ENCODE measurements at regions not wholly inside any gene's neighbourhood (a gene's known extent, or its start where the extent isn't known, plus 50 kb on each side); places are given as distances from the start of the nearest gene placed in this dataset.

GRCh38 chr3:86743233-86743632 lies 247.7 kb downstream of the VGLL3 start:
- WGBS (ENCODE audit: insufficient coverage), result no CpG with 5 or more reads among the region's 1 CpG
- DNase-seq (ENCODE audit: low read depth in 4 of 6, low spot score in 6 of 6), result no peak
- Histone ChIP-seq H3K4me1 (ENCODE audit: control insufficient read depth, insufficient read depth, low read length) (no peaks in the 10 kb centered on the region), H3K36me3 (ENCODE audit: control insufficient read depth, insufficient read depth, low read length) (no peaks in the 10 kb centered on the region), H3K27me3 (ENCODE audit: control insufficient read depth, insufficient read depth, low read length) (no peaks in the 10 kb centered on the region), H3K4me3 (ENCODE audit: low read depth, low read length) (no peak overlapping the region), H3K9me3 (ENCODE audit: control insufficient read depth, insufficient read depth, low read length) (no peaks in the 10 kb centered on the region), H3K27ac (ENCODE audit: low read depth, low read length) (no peak overlapping the region)

- Histone ChIP-seq H3K36me3 (ENCODE audit: control insufficient read depth, insufficient read depth, low read length) (no peaks in the 10 kb centered on the region), H3K9me3 (ENCODE audit: control insufficient read depth, insufficient read depth, low read length) (no peaks in the 10 kb centered on the region), H3K27me3 (ENCODE audit: control insufficient read depth, insufficient read depth, low read length) (no peaks in the 10 kb centered on the region), H3K4me1 (ENCODE audit: control insufficient read depth, insufficient read depth, low read length) (no peaks in the 10 kb centered on the region), H3K4me3 (ENCODE audit: low read depth, low read length) (no peak overlapping the region), H3K27ac (ENCODE audit: low read depth, low read length) (no peak overlapping the region)
- no CpG with 5 or more reads among the region's 3 CpGs for whole genome bisulfite sequencing (ENCODE audit: insufficient coverage)
- DNase-seq (ENCODE audit: low read depth in 4 of 6, low spot score in 6 of 6), result no peak
Measured at GRCh38 chr3:86740751-86741150, 250.2 kb downstream of the VGLL3 start.

DNA sequence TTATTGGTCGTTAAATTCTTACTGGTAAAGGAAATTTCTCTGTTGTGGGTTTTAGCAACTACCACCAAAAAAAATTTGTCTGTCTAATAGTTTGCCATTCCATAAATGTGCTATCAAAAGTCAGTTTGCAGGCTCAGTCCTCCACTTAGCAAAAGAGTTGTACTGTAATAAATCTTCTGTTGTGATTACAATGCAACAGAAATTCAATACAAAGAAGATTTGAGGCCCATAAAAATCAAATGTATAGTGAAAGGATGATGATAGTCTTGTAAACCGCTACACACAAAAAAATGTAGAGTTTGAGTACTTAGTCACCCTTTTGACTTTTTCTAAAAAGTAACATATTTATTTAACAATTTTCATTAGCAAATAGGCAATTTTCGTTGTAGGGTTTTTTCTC lies 251.7 kb downstream of the VGLL3 start:
- H3K27ac ChIP-seq (ENCODE audit: low read depth, low read length), result no peak overlapping the region
- H3K36me3 ChIP-seq (ENCODE audit: control insufficient read depth, insufficient read depth, low read length), result no peaks in the 10 kb centered on the region
- H3K27me3 ChIP-seq (ENCODE audit: control insufficient read depth, insufficient read depth, low read length), result no peaks in the 10 kb centered on the region
- DNase-seq (ENCODE audit: low read depth in 4 of 6, low spot score in 6 of 6), result peak in 1 of 6 donors; percentile 9
- no peaks in the 10 kb centered on the region for H3K9me3 ChIP-seq (ENCODE audit: control insufficient read depth, insufficient read depth, low read length)
- WGBS (ENCODE audit: insufficient coverage), result no CpG with 5 or more reads among the region's 3 CpGs
- H3K4me3 ChIP-seq (ENCODE audit: low read depth, low read length), result no peak overlapping the region
- H3K4me1 ChIP-seq (ENCODE audit: control insufficient read depth, insufficient read depth, low read length), result no peaks in the 10 kb centered on the region

DNA sequence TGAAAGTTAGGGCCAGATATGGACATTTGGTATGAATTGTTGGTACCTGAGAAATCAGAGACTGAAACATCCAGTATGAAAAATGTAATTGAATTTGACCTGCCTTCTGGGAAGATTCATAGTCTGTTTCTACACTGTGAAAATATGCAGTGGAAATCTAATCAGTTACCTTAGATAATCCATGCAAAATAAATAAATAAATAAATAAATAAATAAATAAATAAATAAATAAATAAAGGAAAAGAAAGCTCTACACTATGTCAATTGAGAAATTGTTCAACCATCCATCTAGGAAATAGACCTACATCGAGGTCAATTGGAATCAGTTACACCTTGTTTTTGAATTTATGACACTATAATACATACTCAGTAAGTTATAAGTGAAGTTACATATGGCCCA lies 252.3 kb downstream of the VGLL3 start:
- Histone ChIP-seq H3K9me3 (ENCODE audit: control insufficient read depth, insufficient read depth, low read length) (no peaks in the 10 kb centered on the region), H3K4me1 (ENCODE audit: control insufficient read depth, insufficient read depth, low read length) (no peaks in the 10 kb centered on the region), H3K27me3 (ENCODE audit: control insufficient read depth, insufficient read depth, low read length) (no peaks in the 10 kb centered on the region), H3K27ac (ENCODE audit: low read depth, low read length) (no peak overlapping the region), H3K36me3 (ENCODE audit: control insufficient read depth, insufficient read depth, low read length) (no peaks in the 10 kb centered on the region), H3K4me3 (ENCODE audit: low read depth, low read length) (no peak overlapping the region)
- no peak for DNase-seq (ENCODE audit: low read depth in 4 of 6, low spot score in 6 of 6)
- WGBS (ENCODE audit: insufficient coverage), result no CpG with 5 or more reads among the region's 1 CpG

GRCh38 chr3:86737517-86737916 lies 253.4 kb downstream of the VGLL3 start:
- Histone ChIP-seq H3K4me1 (ENCODE audit: control insufficient read depth, insufficient read depth, low read length) (no peaks in the 10 kb centered on the region), H3K27ac (ENCODE audit: low read depth, low read length) (no peak overlapping the region), H3K36me3 (ENCODE audit: control insufficient read depth, insufficient read depth, low read length) (no peaks in the 10 kb centered on the region), H3K9me3 (ENCODE audit: control insufficient read depth, insufficient read depth, low read length) (no peaks in the 10 kb centered on the region), H3K4me3 (ENCODE audit: low read depth, low read length) (no peak overlapping the region), H3K27me3 (ENCODE audit: control insufficient read depth, insufficient read depth, low read length) (no peaks in the 10 kb centered on the region)
- DNase-seq (ENCODE audit: low read depth in 4 of 6, low spot score in 6 of 6), result no peak
- 100% methylated on average over 4 of the region's 6 CpGs for WGBS (ENCODE audit: insufficient coverage)

GRCh38 chr3:86733257-86733656 lies 257.7 kb downstream of the VGLL3 start:
- no peak for DNase-seq (ENCODE audit: low read depth in 4 of 6, low spot score in 6 of 6)
- Histone ChIP-seq H3K27me3 (ENCODE audit: control insufficient read depth, insufficient read depth, low read length) (no peaks in the 10 kb centered on the region), H3K4me3 (ENCODE audit: low read depth, low read length) (no peak overlapping the region), H3K27ac (ENCODE audit: low read depth, low read length) (no peak overlapping the region), H3K4me1 (ENCODE audit: control insufficient read depth, insufficient read depth, low read length) (no peaks in the 10 kb centered on the region), H3K36me3 (ENCODE audit: control insufficient read depth, insufficient read depth, low read length) (no peaks in the 10 kb centered on the region), H3K9me3 (ENCODE audit: control insufficient read depth, insufficient read depth, low read length) (no peaks in the 10 kb centered on the region)
- WGBS (ENCODE audit: insufficient coverage), result 88% methylated on average over 12 of the region's 22 CpGs

DNA sequence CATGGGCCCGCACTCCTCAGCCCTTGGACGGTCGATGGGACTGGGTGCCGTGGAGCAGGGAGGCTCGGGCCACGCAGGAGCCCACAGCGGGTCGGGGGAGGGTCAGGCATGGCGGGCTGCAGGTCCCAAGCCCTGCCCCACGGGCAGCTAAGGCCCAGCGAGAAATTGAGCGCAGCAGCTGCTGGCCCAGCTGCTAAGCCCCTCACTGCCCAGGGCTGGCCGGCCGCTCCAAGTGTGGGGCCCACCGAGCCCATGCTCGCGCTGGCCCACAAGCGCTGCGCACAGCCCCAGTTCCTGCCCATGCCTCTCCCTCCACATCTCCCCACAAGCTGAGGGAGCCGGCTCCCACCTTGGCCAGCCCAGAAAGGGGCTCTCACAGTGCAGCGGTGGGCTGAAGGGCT lies 259.4 kb downstream of the VGLL3 start:
- Histone ChIP-seq H3K27me3 (ENCODE audit: control insufficient read depth, insufficient read depth, low read length) (no peaks in the 10 kb centered on the region), H3K27ac (ENCODE audit: low read depth, low read length) (no peak overlapping the region), H3K4me1 (ENCODE audit: control insufficient read depth, insufficient read depth, low read length) (no peaks in the 10 kb centered on the region), H3K9me3 (ENCODE audit: control insufficient read depth, insufficient read depth, low read length) (no peaks in the 10 kb centered on the region), H3K36me3 (ENCODE audit: control insufficient read depth, insufficient read depth, low read length) (no peaks in the 10 kb centered on the region), H3K4me3 (ENCODE audit: low read depth, low read length) (no peak overlapping the region)
- DNase-seq (ENCODE audit: low read depth in 4 of 6, low spot score in 6 of 6), result no peak
- 96% methylated on average over 16 of the region's 21 CpGs for WGBS (ENCODE audit: insufficient coverage)

DNA sequence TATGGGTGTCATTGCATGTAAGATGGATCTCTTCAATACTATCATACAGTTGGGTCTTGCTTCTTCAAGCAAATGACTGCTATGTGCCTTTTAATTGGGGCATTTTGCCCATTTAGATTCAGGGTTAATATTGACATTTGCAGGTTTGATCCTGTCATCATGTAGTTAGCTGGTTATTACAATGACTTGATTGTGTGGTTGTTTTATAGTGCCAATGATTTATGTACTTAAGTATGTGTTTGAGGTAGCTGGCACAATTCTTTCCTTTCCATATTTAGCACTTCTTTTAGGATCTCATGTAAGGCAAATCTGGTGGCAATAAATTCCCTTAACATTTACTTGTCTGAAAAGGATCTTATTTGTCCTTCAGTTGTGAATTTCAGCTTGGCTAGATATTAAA lies 267.5 kb downstream of the VGLL3 start:
- Histone ChIP-seq H3K27me3 (ENCODE audit: control insufficient read depth, insufficient read depth, low read length) (no peaks in the 10 kb centered on the region), H3K9me3 (ENCODE audit: control insufficient read depth, insufficient read depth, low read length) (no peaks in the 10 kb centered on the region), H3K27ac (ENCODE audit: low read depth, low read length) (no peak overlapping the region), H3K4me1 (ENCODE audit: control insufficient read depth, insufficient read depth, low read length) (no peaks in the 10 kb centered on the region), H3K36me3 (ENCODE audit: control insufficient read depth, insufficient read depth, low read length) (no peaks in the 10 kb centered on the region), H3K4me3 (ENCODE audit: low read depth, low read length) (no peak overlapping the region)
- DNase-seq (ENCODE audit: low read depth in 4 of 6, low spot score in 6 of 6), result no peak

DNA sequence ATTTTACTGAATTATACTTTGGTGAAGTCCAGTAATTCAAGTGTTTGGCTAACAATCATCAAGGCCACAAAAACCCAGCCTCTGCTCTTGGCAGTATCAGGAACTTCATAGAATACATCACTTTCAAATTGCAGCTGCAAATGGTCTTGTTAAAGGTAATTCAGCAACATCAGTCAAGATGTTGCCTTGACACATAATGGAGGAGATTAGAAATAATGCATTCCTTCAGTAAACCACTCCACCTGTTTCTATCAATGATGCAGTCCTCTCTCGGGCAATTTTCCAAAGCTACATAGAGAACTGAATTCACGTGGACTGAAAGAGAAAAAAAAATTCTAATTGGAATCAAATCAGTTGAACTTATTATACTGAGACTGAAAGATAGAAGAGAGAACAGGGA lies 279.3 kb downstream of the VGLL3 start:
- no CpG with 5 or more reads among the region's 2 CpGs for WGBS (ENCODE audit: insufficient coverage)
- H3K9me3 ChIP-seq (ENCODE audit: control insufficient read depth, insufficient read depth, low read length), result no peaks in the 10 kb centered on the region
- H3K4me3 ChIP-seq (ENCODE audit: low read depth, low read length), result no peak overlapping the region
- no peaks in the 10 kb centered on the region for H3K4me1 ChIP-seq (ENCODE audit: control insufficient read depth, insufficient read depth, low read length)
- H3K36me3 ChIP-seq (ENCODE audit: control insufficient read depth, insufficient read depth, low read length), result no peaks in the 10 kb centered on the region
- no peak overlapping the region for H3K27ac ChIP-seq (ENCODE audit: low read depth, low read length)
- no peak for DNase-seq (ENCODE audit: low read depth in 4 of 6, low spot score in 6 of 6)
- H3K27me3 ChIP-seq (ENCODE audit: control insufficient read depth, insufficient read depth, low read length), result no peaks in the 10 kb centered on the region

GRCh38 chr3:86708893-86709292 lies 282.1 kb downstream of the VGLL3 start:
- Histone ChIP-seq H3K4me3 (ENCODE audit: low read depth, low read length) (no peak overlapping the region), H3K27me3 (ENCODE audit: control insufficient read depth, insufficient read depth, low read length) (no peaks in the 10 kb centered on the region), H3K36me3 (ENCODE audit: control insufficient read depth, insufficient read depth, low read length) (no peaks in the 10 kb centered on the region), H3K27ac (ENCODE audit: low read depth, low read length) (no peak overlapping the region), H3K4me1 (ENCODE audit: control insufficient read depth, insufficient read depth, low read length) (no peaks in the 10 kb centered on the region), H3K9me3 (ENCODE audit: control insufficient read depth, insufficient read depth, low read length) (no peaks in the 10 kb centered on the region)
- no peak for DNase-seq (ENCODE audit: low read depth in 4 of 6, low spot score in 6 of 6)
- WGBS (ENCODE audit: insufficient coverage), result 91% methylated on average over 4 of the region's 7 CpGs
